Smooth muscle cell (in vitro differentiated cells): ENCODE measurements at regions not wholly inside any gene's neighbourhood (a gene's known extent, or its start where the extent isn't known, plus 50 kb on each side); places are given as distances from the start of the nearest gene placed in this dataset.

Experiments
- DNase-seq: peaks from one replicate; lab custom pipeline; 2025; ENCODE audit not compliant: unreplicated experiment; lab: John Stamatoyannopoulos, UW
- H2AFZ ChIP-seq: fragments of 200-600 bp; sonication (generic); 2 replicates; pipeline ENCODE4 v1.6.0; 2016; ENCODE audit warnings: antibody characterized with exemption, low read depth, mild to moderate bottlenecking
- H3F3A ChIP-seq: fragments of 200-600 bp; sonication (generic); 2 replicates; pipeline ENCODE4 v1.6.0; 2017; ENCODE audit warnings: antibody characterized with exemption, low read depth
- H3K27ac ChIP-seq: fragments of 200-600 bp; sonication (generic); 2 replicates; pipeline ENCODE4 v1.5.1; 2016; ENCODE audit warnings: low read depth, mild to moderate bottlenecking
- H3K27me3 ChIP-seq: fragments of 200-600 bp; sonication (generic); 2 replicates; pipeline ENCODE4 v1.6.1; 2016; ENCODE audit warnings: low read depth, mild to moderate bottlenecking
- H3K36me3 ChIP-seq: fragments of 200-600 bp; sonication (generic); 2 replicates; pipeline ENCODE4 v1.5.1; 2016; ENCODE audit warnings: low read depth
- H3K4me1 ChIP-seq: fragments of 200-600 bp; sonication (generic); 2 replicates; pipeline ENCODE4 v1.5.1; 2016; ENCODE audit warnings: low read depth
- H3K4me2 ChIP-seq: fragments of 200-600 bp; sonication (generic); 2 replicates; pipeline ENCODE4 v1.6.0; 2016; ENCODE audit warnings: mild to moderate bottlenecking
- H3K4me3 ChIP-seq: fragments of 200-600 bp; sonication (generic); 2 replicates; pipeline ENCODE4 v1.5.1; 2016; ENCODE audit warnings: mild to moderate bottlenecking
- H3K79me2 ChIP-seq: fragments of 200-600 bp; sonication (generic); 2 replicates; pipeline ENCODE4 v1.6.0; 2016; ENCODE audit warnings: low read depth, mild to moderate bottlenecking
- H3K9ac ChIP-seq: fragments of 200-600 bp; sonication (generic); 2 replicates; pipeline ENCODE4 v1.6.0; 2016; ENCODE audit warnings: low read depth
- H3K9me3 ChIP-seq: fragments of 200-600 bp; sonication (generic); replicated peaks from 2 replicates; pipeline ENCODE4 v1.5.1; 2016; ENCODE audit warnings: low read depth
- H4K20me1 ChIP-seq: fragments of 200-600 bp; sonication (generic); 2 replicates; pipeline ENCODE4 v1.6.0; 2016; ENCODE audit warnings: low read depth
- CTCF ChIP-seq: fragments of 200-600 bp; sonication (generic); IDR thresholded peaks from 2 replicates; pipeline ENCODE4 v1.5.1; 2017; ENCODE audit warnings: borderline replicate concordance, mild to moderate bottlenecking, antibody characterized with exemption; ENCODE audit not compliant: insufficient read depth, poor library complexity, severe bottlenecking
- WGBS: methylation state at CpG from one replicate; pipeline ENCODE4 v1.1.7; 2016; ENCODE audit warnings: low lambda C conversion rate; 5-methylcytosine and 5-hydroxymethylcytosine counted together

- no peaks in the 10 kb centered on the region for H3K9me3 ChIP-seq
- no peak overlapping the region for H3K4me2 ChIP-seq
- H3F3A ChIP-seq: peaks cover 11% of the 10 kb centered on the region
- no peak overlapping the region for H3K4me3 ChIP-seq
- no peaks in the 10 kb centered on the region for H3K36me3 ChIP-seq
- no peak for DNase-seq
- H3K79me2 ChIP-seq: no peaks in the 10 kb centered on the region
- no peak overlapping the region for H3K27ac ChIP-seq
- no peak overlapping the region for H2AFZ ChIP-seq
- H3K4me1 ChIP-seq: peaks cover 39% of the 10 kb centered on the region
- no peaks in the 10 kb centered on the region for H4K20me1 ChIP-seq
- no peaks in the 10 kb centered on the region for H3K27me3 ChIP-seq
- 87% methylated on average over 1 of the region's 1 CpG for WGBS
- no peak overlapping the region for H3K9ac ChIP-seq
- no peak for TF ChIP-seq CTCF
Observed at GRCh38 chr10:121308020-121308419, 290.2 kb downstream of the FGFR2 start.

GRCh38 chr10:121309164-121309563 lies 289.1 kb downstream of the FGFR2 start:
- no peak overlapping the region for H2AFZ ChIP-seq
- DNase-seq: no peak
- peaks cover 21% of the 10 kb centered on the region for H3F3A ChIP-seq
- H3K4me1 ChIP-seq: peaks cover 45% of the 10 kb centered on the region
- WGBS: 74% methylated on average over 3 of the region's 3 CpGs
- H3K4me3 ChIP-seq: no peak overlapping the region
- no peaks in the 10 kb centered on the region for H3K79me2 ChIP-seq
- H3K9ac ChIP-seq: no peak overlapping the region
- H3K4me2 ChIP-seq: no peak overlapping the region
- H3K36me3 ChIP-seq: no peaks in the 10 kb centered on the region
- TF ChIP-seq CTCF: no peak
- no peaks in the 10 kb centered on the region for H3K27me3 ChIP-seq
- no peaks in the 10 kb centered on the region for H3K9me3 ChIP-seq
- H3K27ac ChIP-seq: no peak overlapping the region
- H4K20me1 ChIP-seq: no peaks in the 10 kb centered on the region

DNA sequence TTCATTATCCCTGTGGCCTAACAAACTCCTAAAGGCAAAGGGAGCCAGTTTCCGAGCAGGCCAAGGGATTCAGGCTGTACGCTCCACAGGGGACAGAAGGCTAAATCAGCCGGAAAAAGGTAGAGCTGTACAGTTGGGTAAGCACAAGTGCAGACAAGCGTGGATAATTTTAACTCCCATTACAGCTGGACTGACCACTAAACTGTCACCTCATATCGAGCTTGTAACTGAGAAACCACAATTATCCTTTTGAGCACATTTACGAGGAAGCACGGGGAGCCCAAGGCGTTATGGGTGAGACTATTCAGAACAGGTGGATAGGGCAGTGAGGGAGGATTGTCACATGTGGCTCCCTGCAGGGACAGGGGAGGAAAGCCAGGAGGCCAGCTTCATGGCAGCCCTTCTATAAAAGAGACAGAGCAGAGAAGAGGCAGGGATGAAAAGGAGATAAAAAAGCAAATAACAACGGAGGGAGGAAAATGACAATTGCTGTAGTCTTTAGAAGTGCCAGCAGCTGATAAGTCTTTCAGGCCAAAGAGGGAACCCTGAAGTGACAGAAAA lies 288.0 kb downstream of the FGFR2 start:
- TF ChIP-seq CTCF: no peak
- Histone ChIP-seq H3K27me3 (no peaks in the 10 kb centered on the region), H3K9ac (no peak overlapping the region), H3K9me3 (no peaks in the 10 kb centered on the region), H3K36me3 (no peaks in the 10 kb centered on the region), H3K27ac (no peak overlapping the region), H2AFZ (no peak overlapping the region), H3K4me3 (no peak overlapping the region), H3K4me1 (peaks cover 45% of the 10 kb centered on the region), H3K79me2 (no peaks in the 10 kb centered on the region), H4K20me1 (no peaks in the 10 kb centered on the region), H3K4me2 (no peak overlapping the region), H3F3A (peaks cover 24% of the 10 kb centered on the region)
- DNase-seq: no peak
- WGBS: 28% methylated on average over 9 of the region's 9 CpGs

- Histone ChIP-seq H3K9me3 (no peaks in the 10 kb centered on the region), H3K9ac (no peak overlapping the region), H3K27ac (peak overlapping the region; percentile 67), H3K4me3 (no peak overlapping the region), H3K4me2 (peak overlapping the region; percentile 79), H4K20me1 (no peaks in the 10 kb centered on the region), H3K79me2 (no peaks in the 10 kb centered on the region), H2AFZ (no peak overlapping the region), H3K4me1 (peaks cover 45% of the 10 kb centered on the region), H3K27me3 (no peaks in the 10 kb centered on the region), H3K36me3 (no peaks in the 10 kb centered on the region), H3F3A (peaks cover 24% of the 10 kb centered on the region)
- 51% methylated on average over 7 of the region's 7 CpGs for WGBS
- TF ChIP-seq CTCF: no peak
- no peak for DNase-seq
Observed at GRCh38 chr10:121311812-121312443, 286.3 kb downstream of the FGFR2 start.
